Kidney (tissue), 13 donors: ENCODE measurements at regions not wholly inside any gene's neighbourhood (a gene's known extent, or its start where the extent isn't known, plus 50 kb on each side); places are given as distances from the start of the nearest gene placed in this dataset.
A peak's percentile ranks its signal among the peaks of the same experiment; 100 is the strongest.

Experiments
- DNase-seq, 5 donors: peaks; one replicate each; pipeline ENCODE4 v3.0.0-alpha.2; 2013 to 2020
- FAIRE-seq: peaks from 2 replicates; lab custom pipeline; 2012; peaks lifted over from hg19 to GRCh38; lab: Jason Lieb, UNC
- H3K27ac ChIP-seq, 2 donors: one replicate each; pipeline ENCODE4 v1.7.0; 2013; ENCODE audit warnings: low read depth in 2 of 2, low read length in 2 of 2, inconsistent platforms in 1 of 2
- H3K27me3 ChIP-seq: one replicate; pipeline ENCODE4 v1.7.1; 2013; ENCODE audit warnings: low read length, inconsistent platforms; ENCODE audit not compliant: control insufficient read depth, insufficient read depth
- H3K36me3 ChIP-seq, 3 donors: one replicate each; pipeline versions ENCODE4 v1.7.0 to v1.7.1; 2013; ENCODE audit warnings: low read length in 3 of 3, control low read depth in 1 of 3, inconsistent platforms in 1 of 3; ENCODE audit not compliant: insufficient read depth in 3 of 3, control insufficient read depth in 2 of 3
- H3K4me1 ChIP-seq, 3 donors: one replicate each; pipeline versions ENCODE4 v1.7.0 to v1.7.1; 2013; ENCODE audit warnings: low read length in 3 of 3, inconsistent platforms in 1 of 3, low read depth in 1 of 3; ENCODE audit not compliant: control insufficient read depth in 2 of 3, insufficient read depth in 2 of 3
- H3K4me3 ChIP-seq, 3 donors: one replicate each; pipeline versions ENCODE4 v1.7.0 to v1.8.1; 2013; ENCODE audit warnings: low read length in 3 of 3, control low read depth in 1 of 3, inconsistent platforms in 1 of 3
- H3K9ac ChIP-seq, 3 donors: one replicate each; pipeline versions ENCODE4 v1.7.0 to v1.7.1; 2013; ENCODE audit warnings: low read length in 3 of 3, control low read depth in 1 of 3, inconsistent platforms in 1 of 3
- H3K9me3 ChIP-seq, 3 donors: one replicate each; pipeline versions ENCODE4 v1.7.0 to v1.7.1; 2013; ENCODE audit warnings: low read length in 3 of 3, control low read depth in 1 of 3, inconsistent platforms in 1 of 3; ENCODE audit not compliant: control insufficient read depth in 2 of 3, insufficient read depth in 1 of 3
- intact Hi-C: fragments of 100-400 bp; cut with DNase I; formaldehyde crosslinking; loops from one replicate; pipeline ENCODE4 v1.11.1; 2022
- TF ChIP-seq, protein P1 (sequence below): IDR thresholded peaks from 3 replicates; pipeline ENCODE4 v1.5.1; 2012; ENCODE audit warnings: mild to moderate bottlenecking, moderate library complexity, borderline replicate concordance; ENCODE audit not compliant: insufficient read depth; ENCODE audit errors: extremely low read depth
- donor health status: control.
- donor health status: control.
- donor health status: control.
- donor health status: control.
- donor health status: control.
- donor health status: DM: yes; HTN: yes; CAD: no.
- donor health status: Normal renal cell carcinoma (clear cell type).

DNA sequence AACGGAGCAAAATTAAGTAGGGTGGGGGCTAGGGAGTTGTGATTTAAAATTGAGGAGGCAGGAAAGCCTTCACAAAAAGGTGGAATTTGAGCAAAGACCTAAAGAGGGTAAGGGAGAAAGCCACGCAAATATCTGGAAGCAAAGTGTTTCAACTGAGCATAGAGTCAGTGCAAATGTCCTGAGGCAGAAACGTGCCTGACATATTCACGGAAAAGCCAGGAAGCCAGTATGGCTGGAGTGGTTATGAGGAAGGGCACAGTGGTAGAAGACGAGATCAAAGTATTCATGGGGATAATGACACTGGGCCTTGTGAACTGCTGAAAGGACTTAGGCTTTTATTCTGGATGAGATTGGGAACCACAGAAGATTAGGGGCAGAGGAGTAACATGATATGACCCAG lies 268.4 kb downstream of the MAN2A1 start:
- H3K27me3 ChIP-seq = no peaks in the 10 kb centered on the region
- TF ChIP-seq, protein P1, sequence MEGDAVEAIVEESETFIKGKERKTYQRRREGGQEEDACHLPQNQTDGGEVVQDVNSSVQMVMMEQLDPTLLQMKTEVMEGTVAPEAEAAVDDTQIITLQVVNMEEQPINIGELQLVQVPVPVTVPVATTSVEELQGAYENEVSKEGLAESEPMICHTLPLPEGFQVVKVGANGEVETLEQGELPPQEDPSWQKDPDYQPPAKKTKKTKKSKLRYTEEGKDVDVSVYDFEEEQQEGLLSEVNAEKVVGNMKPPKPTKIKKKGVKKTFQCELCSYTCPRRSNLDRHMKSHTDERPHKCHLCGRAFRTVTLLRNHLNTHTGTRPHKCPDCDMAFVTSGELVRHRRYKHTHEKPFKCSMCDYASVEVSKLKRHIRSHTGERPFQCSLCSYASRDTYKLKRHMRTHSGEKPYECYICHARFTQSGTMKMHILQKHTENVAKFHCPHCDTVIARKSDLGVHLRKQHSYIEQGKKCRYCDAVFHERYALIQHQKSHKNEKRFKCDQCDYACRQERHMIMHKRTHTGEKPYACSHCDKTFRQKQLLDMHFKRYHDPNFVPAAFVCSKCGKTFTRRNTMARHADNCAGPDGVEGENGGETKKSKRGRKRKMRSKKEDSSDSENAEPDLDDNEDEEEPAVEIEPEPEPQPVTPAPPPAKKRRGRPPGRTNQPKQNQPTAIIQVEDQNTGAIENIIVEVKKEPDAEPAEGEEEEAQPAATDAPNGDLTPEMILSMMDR = no peak
- intact Hi-C loops = no loop called here
- H3K9me3 ChIP-seq = no peaks in the 10 kb centered on the region
- H3K4me3 ChIP-seq = no peak overlapping the region
- no peak overlapping the region for H3K9ac ChIP-seq
- no peak for FAIRE-seq
- H3K36me3 ChIP-seq = no peaks in the 10 kb centered on the region
- no peak overlapping the region for H3K27ac ChIP-seq
- H3K4me1 ChIP-seq = no peaks in the 10 kb centered on the region
- no peak for DNase-seq

DNA sequence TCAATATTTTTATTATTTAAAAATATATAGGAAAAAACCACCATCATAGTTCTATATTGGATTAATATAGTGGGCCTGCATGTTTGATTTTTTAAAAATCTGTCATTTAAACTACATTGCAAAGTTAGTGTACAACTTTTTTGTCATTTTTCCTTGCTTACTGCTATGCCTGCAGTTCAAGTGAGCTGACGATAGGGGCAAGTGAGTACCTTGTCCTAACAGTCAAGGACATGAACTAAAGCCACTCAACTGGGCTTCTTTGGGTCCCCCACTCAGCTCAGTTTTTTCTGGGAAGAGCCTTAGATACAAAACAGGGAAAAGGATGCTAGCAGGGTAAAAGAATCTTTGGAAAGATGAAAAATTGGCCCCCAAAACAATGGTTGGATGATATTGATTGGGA lies 269.9 kb downstream of the MAN2A1 start:
- Histone ChIP-seq H3K36me3 (no peaks in the 10 kb centered on the region), H3K27ac (no peak overlapping the region), H3K9ac (no peak overlapping the region), H3K4me3 (no peak overlapping the region), H3K9me3 (no peaks in the 10 kb centered on the region), H3K27me3 (no peaks in the 10 kb centered on the region), H3K4me1 (peaks cover 0 to 7% (median 0%) of the 10 kb centered on the region in 3 donors)
- TF ChIP-seq, protein P1 = no peak
- DNase-seq = no peak
- intact Hi-C loops = no loop called here
- no peak for FAIRE-seq

DNA sequence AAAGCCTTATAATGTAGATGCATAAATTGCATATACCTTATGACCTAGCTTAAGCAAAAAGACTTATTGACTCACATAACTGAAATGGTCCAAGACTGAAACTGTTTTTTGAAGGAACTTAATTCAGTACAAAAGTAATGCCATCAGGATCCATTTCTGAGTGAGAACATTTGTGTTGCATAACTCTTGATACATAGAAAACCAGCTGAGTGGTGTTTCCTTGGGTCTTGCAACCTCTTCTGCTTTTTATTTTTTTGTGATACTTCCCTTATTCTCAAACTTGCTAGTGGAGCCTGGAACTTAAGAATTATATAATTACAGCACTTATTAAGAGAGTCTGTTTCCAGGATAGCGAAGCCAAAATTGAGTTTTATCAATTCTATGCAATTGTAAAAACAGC lies 272.0 kb downstream of the MAN2A1 start:
- H3K4me3 ChIP-seq = no peak overlapping the region
- H3K27me3 ChIP-seq = no peaks in the 10 kb centered on the region
- H3K27ac ChIP-seq = no peak overlapping the region
- H3K4me1 ChIP-seq = peaks cover 0 to 7% (median 0%) of the 10 kb centered on the region in 3 donors
- FAIRE-seq (no peak), DNase-seq (no peak)
- H3K9ac ChIP-seq = peak overlapping the region in 1 of 3 donors; percentile 33
- no peaks in the 10 kb centered on the region for H3K9me3 ChIP-seq
- H3K36me3 ChIP-seq = no peaks in the 10 kb centered on the region
- TF ChIP-seq, protein P1 = no peak
- intact Hi-C loops = no loop called here

DNA sequence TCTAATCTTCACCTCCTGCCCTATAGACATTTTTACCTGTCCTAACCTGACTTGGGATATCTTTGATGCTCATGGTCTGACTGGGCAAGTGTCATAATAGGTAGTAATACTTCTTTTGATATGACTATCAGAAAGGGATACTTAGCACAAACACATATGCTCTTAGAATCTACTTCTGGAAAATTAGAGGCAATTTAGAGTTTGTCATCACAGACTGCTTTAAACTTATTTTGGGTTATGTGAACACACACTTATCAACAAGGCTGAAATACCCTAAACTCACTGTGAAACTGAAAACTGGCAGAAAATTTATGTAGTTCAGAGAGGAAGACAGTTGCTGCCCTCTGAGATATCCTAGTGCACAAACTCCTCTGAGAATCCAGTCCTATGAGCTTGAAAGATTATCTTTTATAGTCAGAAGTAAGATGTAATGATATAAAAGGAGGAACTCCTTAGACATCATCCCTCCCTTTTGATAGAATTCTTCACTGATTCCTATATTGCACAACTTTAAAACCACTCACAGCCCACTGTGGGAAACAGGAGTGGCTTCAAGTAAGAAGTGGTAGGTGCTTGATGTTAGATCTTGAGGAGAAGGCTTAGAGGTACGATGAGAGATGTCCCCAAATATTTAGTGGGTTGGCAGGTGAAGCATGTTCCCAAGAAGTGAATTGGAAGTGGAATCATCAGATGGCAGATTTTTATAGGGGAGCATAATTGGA lies 273.3 kb downstream of the MAN2A1 start:
- H3K27ac ChIP-seq = no peak overlapping the region
- H3K4me1 ChIP-seq = peaks cover 0 to 7% (median 0%) of the 10 kb centered on the region in 3 donors
- no peaks in the 10 kb centered on the region for H3K36me3 ChIP-seq
- FAIRE-seq (no peak), DNase-seq (no peak)
- no peak overlapping the region for H3K4me3 ChIP-seq
- TF ChIP-seq, protein P1 = no peak
- intact Hi-C loops = no loop called here
- no peaks in the 10 kb centered on the region for H3K27me3 ChIP-seq
- no peak overlapping the region for H3K9ac ChIP-seq
- no peaks in the 10 kb centered on the region for H3K9me3 ChIP-seq
